ENCODE measurements at regions not wholly inside any gene's neighbourhood (a gene's known extent, or its start where the extent isn't known, plus 50 kb on each side); places are given as distances from the start of the nearest gene placed in this dataset.

- H3K4me1 ChIP-seq (ENCODE audit: insufficient read depth, low read length, poor library complexity, severe bottlenecking) = peaks cover 11% of the 10 kb centered on the region
- no TSS peak for BruUV-seq (replicated peaks)
- H4K20me1 ChIP-seq (ENCODE audit: insufficient read depth, low read length) = no peaks in the 10 kb centered on the region
- H3K9me2 ChIP-seq (ENCODE audit: insufficient read depth, low read length) = no peaks in the 10 kb centered on the region
- H3K36me3 ChIP-seq (ENCODE audit: insufficient read depth, low read length) = no peaks in the 10 kb centered on the region
- TF ChIP-seq EZH2phosphoT487 (IDR thresholded peaks at IDR 0.05; ENCODE audit: borderline replicate concordance, low read depth, low read length) = no peak
- no peak overlapping the region for H3K4me3 ChIP-seq (ENCODE audit: low read depth, low read length, poor library complexity, severe bottlenecking)
- no peak overlapping the region for H3K4me2 ChIP-seq (ENCODE audit: low read length)
- no peak for DNase-seq (ENCODE audit: low spot score)
- no peaks in the 10 kb centered on the region for H3K9me3 ChIP-seq (ENCODE audit: low read length)
- H3K79me2 ChIP-seq (ENCODE audit: insufficient read depth, low read depth, low read length) = no peaks in the 10 kb centered on the region
- no peak overlapping the region for H3K27ac ChIP-seq (ENCODE audit: low read depth, low read length, poor library complexity, severe bottlenecking)
- ChIA-PET CTCF (ENCODE audit: unreplicated experiment) (no interaction called here), POLR2A (interaction anchor here (1.6 kb wide), 1 partner anchor 12 kb away, joined by 6 read pairs; no protein-coding TSS in a partner anchor)
- H2AFZ ChIP-seq (ENCODE audit: low read length) = 0 out of 2 replicates have a peak overlapping the region, but pooled peaks have one; percentile 38
- intact Hi-C loops (cut with micrococcal nuclease; ENCODE audit: unreplicated experiment) = no loop called here
Observed at GRCh38 chr1:86227026-86227425, 70.5 kb upstream of the COL24A1 start.

GRCh38 chr1:86226204-86226603 is 69.6 kb upstream of the COL24A1 start:
- BruUV-seq (replicated peaks) = no TSS peak
- no peak for DNase-seq (ENCODE audit: low spot score)
- Histone ChIP-seq H3K4me3 (ENCODE audit: low read depth, low read length, poor library complexity, severe bottlenecking) (no peak overlapping the region), H3K36me3 (ENCODE audit: insufficient read depth, low read length) (no peaks in the 10 kb centered on the region), H3K4me1 (ENCODE audit: insufficient read depth, low read length, poor library complexity, severe bottlenecking) (peaks cover 11% of the 10 kb centered on the region), H3K79me2 (ENCODE audit: insufficient read depth, low read depth, low read length) (no peaks in the 10 kb centered on the region), H3K9me2 (ENCODE audit: insufficient read depth, low read length) (no peaks in the 10 kb centered on the region), H3K4me2 (ENCODE audit: low read length) (peak overlapping the region; percentile 8; the same call in 1 of the 2 replicates), H3K27ac (ENCODE audit: low read depth, low read length, poor library complexity, severe bottlenecking) (no peak overlapping the region), H3K9me3 (ENCODE audit: low read length) (no peaks in the 10 kb centered on the region), H4K20me1 (ENCODE audit: insufficient read depth, low read length) (no peaks in the 10 kb centered on the region), H2AFZ (ENCODE audit: low read length) (peak overlapping the region; percentile 27; the same call in 1 of the 2 replicates)
- ChIA-PET CTCF (ENCODE audit: unreplicated experiment) (no interaction called here), POLR2A (interaction anchor here (0.6 to 1.6 kb wide), 9 partner anchors 8 to 1878 kb away, joined by 3 to 14 read pairs (median 3); no protein-coding TSS in a partner anchor)
- TF ChIP-seq CTCF (conservative IDR thresholded peaks at IDR 0.05; ENCODE audit: low read length) (no peak), EZH2phosphoT487 (IDR thresholded peaks at IDR 0.05; ENCODE audit: borderline replicate concordance, low read depth, low read length) (no peak)
- intact Hi-C loops (cut with micrococcal nuclease; ENCODE audit: unreplicated experiment) = no loop called here

GRCh38 chr1:86224651-86225310 is 68.2 kb upstream of the COL24A1 start:
- TF ChIP-seq EZH2phosphoT487 (IDR thresholded peaks at IDR 0.05; ENCODE audit: borderline replicate concordance, low read depth, low read length) (no peak), CTCF (conservative IDR thresholded peaks at IDR 0.05; ENCODE audit: low read length) (no peak)
- no peak overlapping the region for H3K4me3 ChIP-seq (ENCODE audit: low read depth, low read length, poor library complexity, severe bottlenecking)
- H3K9me2 ChIP-seq (ENCODE audit: insufficient read depth, low read length) = no peaks in the 10 kb centered on the region
- peaks cover 16% of the 10 kb centered on the region for H3K4me1 ChIP-seq (ENCODE audit: insufficient read depth, low read length, poor library complexity, severe bottlenecking)
- H4K20me1 ChIP-seq (ENCODE audit: insufficient read depth, low read length) = no peaks in the 10 kb centered on the region
- no peak for DNase-seq (ENCODE audit: low spot score)
- H3K27ac ChIP-seq (ENCODE audit: low read depth, low read length, poor library complexity, severe bottlenecking) = no peak overlapping the region
- peak overlapping the region; percentile 36 for H2AFZ ChIP-seq (ENCODE audit: low read length)
- no peak overlapping the region for H3K4me2 ChIP-seq (ENCODE audit: low read length)
- no peaks in the 10 kb centered on the region for H3K9me3 ChIP-seq (ENCODE audit: low read length)
- CTCF ChIA-PET (ENCODE audit: unreplicated experiment) = no interaction called here
- POLR2A ChIA-PET = interaction anchor here (1.0 kb wide), 1 partner anchor 90 kb away, joined by 3 read pairs; no protein-coding TSS in a partner anchor
- no TSS peak for BruUV-seq (replicated peaks)
- no peaks in the 10 kb centered on the region for H3K79me2 ChIP-seq (ENCODE audit: insufficient read depth, low read depth, low read length)
- intact Hi-C loops (cut with micrococcal nuclease; ENCODE audit: unreplicated experiment) = no loop called here
- no peaks in the 10 kb centered on the region for H3K36me3 ChIP-seq (ENCODE audit: insufficient read depth, low read length)

All from OCI-LY7 (cell line).